GM19351 (cell line): ENCODE measurements at regions not wholly inside any gene's neighbourhood (a gene's known extent, or its start where the extent isn't known, plus 50 kb on each side); places are given as distances from the start of the nearest gene placed in this dataset.

Experiments used
- ATAC-seq: cut with Tn5 transposase; IDR thresholded peaks from one replicate; pipeline ENCODE4 v1.9.1; 2021; ENCODE audit warnings: mild to moderate bottlenecking, moderate library complexity; ENCODE audit not compliant: unreplicated experiment

GRCh38 chr12:74429535-74429934 lies 108.1 kb upstream of the ATXN7L3B start:
- no peak for ATAC-seq

- no peak for ATAC-seq
Measured at GRCh38 chr12:74431801-74432200, 105.8 kb upstream of the ATXN7L3B start.

GRCh38 chr12:74440469-74440868 lies 97.2 kb upstream of the ATXN7L3B start:
- no peak for ATAC-seq

GRCh38 chr12:74441872-74442271 lies 95.8 kb upstream of the ATXN7L3B start:
- ATAC-seq: no peak

- no peak for ATAC-seq
Measured at GRCh38 chr12:74446466-74446865, 91.2 kb upstream of the ATXN7L3B start.

DNA sequence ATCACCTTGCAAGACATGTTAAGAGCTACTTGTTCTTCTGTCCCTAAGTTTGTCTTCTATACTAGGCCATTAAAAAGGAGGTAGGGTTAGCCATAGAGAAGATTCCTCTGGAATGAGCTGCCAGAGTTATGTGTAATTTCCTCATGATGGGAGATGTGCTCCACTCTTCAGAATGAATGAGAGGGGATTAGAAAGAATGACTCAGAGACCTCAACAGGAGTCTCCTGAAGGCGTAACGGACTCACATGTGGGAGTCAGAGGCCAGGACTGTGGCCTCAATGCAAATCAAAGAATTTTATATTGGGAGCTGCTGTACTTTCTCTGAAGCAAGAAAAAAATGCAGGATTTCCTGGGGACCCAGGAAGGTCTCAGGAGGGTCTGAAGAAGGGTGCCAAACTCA lies 87.8 kb upstream of the ATXN7L3B start:
- ATAC-seq: no peak

DNA sequence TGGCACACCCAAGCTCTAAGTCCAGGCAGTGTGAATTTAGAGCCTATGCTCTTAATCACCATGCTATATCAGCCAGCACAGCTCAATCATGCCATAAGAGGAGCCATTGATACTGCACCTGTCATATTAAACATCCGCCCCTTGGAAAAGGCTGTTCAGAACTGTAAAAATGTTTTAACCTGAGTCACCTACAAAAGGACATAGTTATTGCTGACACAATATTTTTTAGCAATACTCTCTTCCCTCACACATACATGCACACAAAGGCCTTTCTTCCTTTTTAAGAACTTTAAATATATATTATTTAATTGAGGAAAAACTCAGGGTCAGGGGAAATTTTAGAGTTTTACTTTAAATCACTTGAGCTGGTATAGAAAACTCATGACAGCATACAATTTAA lies 83.5 kb upstream of the ATXN7L3B start:
- no peak for ATAC-seq

DNA sequence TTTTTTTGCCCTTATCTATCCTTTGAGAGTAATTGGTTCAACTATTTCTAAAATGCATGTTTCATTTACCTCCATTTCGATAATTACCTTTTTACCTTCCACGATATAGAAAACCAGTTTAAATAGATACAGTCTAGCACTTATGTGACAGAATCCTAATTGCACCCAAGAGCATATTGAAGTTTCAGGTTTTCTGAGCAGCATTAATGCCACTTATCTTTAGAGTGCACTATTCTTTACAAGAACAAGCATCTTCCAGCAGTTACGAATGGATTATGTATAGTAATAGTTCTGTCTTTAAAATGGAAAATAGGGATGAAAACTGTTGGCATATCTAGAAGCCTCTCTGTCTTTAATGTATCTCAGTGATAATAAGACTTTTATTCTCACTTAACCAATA lies 82.2 kb upstream of the ATXN7L3B start:
- ATAC-seq: no peak

DNA sequence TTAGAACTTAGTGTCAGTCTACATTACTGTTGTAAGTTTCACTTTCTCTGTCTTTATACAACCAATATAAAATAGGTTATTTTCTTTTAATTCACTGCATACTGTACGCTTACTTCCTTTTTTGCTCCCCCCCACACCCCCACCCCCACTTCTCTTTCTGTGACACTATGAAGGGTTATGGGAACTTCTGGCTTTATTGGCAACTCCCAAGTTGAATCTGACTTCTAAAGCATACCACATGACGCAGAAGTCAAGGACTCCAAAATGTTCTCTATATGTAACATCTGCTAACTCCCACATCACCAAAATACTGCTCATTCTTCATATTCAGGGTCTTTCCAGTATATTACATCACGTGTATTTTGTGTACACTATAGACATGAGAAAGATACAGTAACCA lies 81.2 kb upstream of the ATXN7L3B start:
- no peak for ATAC-seq

GRCh38 chr12:74468401-74468800 lies 69.2 kb upstream of the ATXN7L3B start:
- ATAC-seq: no peak

- ATAC-seq: no peak
Measured at GRCh38 chr12:74476234-74476633, 61.4 kb upstream of the ATXN7L3B start.

DNA sequence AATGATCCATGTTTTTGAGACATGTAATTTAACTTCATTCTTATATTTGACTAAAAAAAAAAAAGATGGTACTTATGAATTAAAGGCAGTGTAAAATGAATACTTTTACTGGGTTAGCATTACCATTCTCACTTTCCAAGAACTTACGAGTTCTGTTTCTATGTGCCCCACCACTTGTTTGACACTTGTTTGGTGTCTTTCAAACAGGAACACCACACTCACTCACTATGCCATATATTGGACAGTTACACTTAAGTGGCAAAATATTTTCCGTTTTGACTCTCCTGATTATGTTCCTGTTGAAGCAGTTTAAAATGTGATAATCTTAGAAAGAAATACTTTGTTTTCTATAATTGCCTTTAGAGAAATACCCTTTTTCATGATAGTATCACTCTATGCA lies 56.6 kb upstream of the ATXN7L3B start:
- no peak for ATAC-seq

- ATAC-seq: no peak
Measured at GRCh38 chr12:74482115-74482514, 55.5 kb upstream of the ATXN7L3B start.

GRCh38 chr12:74483057-74483456 lies 54.6 kb upstream of the ATXN7L3B start:
- ATAC-seq: no peak
